ENCODE measurements at regions not wholly inside any gene's neighbourhood (a gene's known extent, or its start where the extent isn't known, plus 50 kb on each side); places are given as distances from the start of the nearest gene placed in this dataset.

- H3K4me3 ChIP-seq (ENCODE audit: low read length): no peak overlapping the region
- TF ChIP-seq CTCF (conservative IDR thresholded peaks at IDR 0.05; ENCODE audit: low read depth, low read length): no peak
- no peak for DNase-seq (ENCODE audit: low read depth)
These were observed 75.2 kb upstream of the C3orf80 start for GRCh38 chr3:160150066-160150465.

DNA sequence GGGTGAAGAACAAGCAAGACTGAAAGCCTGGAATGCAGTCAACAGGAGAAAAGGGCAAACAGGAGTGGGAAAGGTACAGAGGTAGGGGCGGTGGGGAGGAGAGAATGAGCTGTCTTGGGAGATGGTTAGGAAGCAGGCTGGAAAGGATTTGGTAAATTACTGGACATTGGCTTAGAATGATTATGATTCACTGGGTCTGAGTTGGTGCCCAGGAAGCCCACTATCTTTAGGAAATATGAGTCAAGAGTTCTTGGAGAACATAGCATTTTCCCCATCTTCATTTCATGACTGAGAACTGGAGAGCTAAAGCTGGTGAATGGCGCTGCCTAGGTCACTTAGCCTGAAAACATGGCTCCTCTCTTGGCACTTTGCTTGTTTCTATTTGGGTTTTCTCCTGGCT is 74.7 kb upstream of the C3orf80 start:
- DNase-seq (ENCODE audit: low read depth): no peak
- H3K4me3 ChIP-seq (ENCODE audit: low read length): no peak overlapping the region
- no peak for TF ChIP-seq CTCF (conservative IDR thresholded peaks at IDR 0.05; ENCODE audit: low read depth, low read length)

DNA sequence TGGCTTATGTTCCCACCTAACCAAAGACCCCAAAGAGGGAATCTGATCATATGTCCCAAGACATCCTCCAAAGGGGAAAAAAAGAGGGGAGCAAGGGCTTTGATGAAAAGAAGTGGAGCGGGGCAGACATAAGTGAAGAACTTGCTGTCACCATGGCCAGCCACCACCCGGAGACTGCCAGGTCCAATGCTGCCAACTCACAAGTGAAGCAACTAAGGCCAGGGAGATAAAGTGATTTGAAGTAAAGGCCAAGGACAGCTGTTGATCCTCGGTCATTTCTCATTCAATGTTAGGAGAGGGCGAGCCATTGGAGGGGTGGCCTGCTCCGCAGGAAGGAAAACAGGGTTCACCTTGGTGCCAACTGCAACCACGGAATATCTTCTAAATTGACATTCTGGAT is 72.6 kb upstream of the C3orf80 start:
- TF ChIP-seq CTCF (conservative IDR thresholded peaks at IDR 0.05; ENCODE audit: low read depth, low read length): no peak
- DNase-seq (ENCODE audit: low read depth): no peak
- H3K4me3 ChIP-seq (ENCODE audit: low read length): no peak overlapping the region

DNA sequence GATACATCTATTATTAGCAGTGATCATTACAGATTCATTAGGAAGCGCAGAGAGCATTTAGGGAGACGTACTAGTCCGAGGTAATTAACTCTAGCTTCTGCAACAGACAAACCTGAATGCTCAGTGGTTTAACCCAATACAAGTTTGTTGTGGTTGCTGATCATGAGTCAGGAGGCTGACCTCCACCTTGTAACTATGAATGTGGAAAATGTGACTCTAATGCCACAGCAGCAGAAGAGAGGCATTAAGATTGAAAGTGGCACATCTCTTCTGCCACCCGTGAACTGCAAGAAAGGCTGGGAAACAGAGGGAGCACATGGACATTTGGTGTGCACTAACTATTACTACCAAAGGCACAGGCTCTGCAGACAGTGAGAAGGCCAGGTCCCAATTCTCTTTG is 71.2 kb upstream of the C3orf80 start:
- H3K4me3 ChIP-seq (ENCODE audit: low read length): no peak overlapping the region
- DNase-seq (ENCODE audit: low read depth): peak; percentile 64
- no peak for TF ChIP-seq CTCF (conservative IDR thresholded peaks at IDR 0.05; ENCODE audit: low read depth, low read length)

DNA sequence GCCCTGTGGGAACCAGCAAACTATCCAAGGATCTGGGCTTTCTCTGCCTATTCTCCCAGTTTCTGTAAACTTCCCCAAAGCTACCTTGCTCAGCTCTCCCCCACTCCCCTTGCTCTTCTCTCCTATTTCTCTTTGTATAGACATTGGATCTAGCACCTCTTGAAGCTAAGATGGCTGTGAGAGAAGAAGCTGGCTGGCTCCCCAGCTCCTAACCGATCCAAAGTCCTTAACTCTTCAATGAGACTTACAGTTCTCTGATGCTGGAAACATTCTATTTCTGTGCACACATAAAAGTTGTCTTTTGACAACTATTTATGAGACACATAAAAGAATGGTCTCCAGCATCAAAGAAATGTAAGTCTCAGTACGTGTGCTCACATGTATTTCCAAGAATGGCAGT is 70.6 kb upstream of the C3orf80 start:
- H3K4me3 ChIP-seq (ENCODE audit: low read length): no peak overlapping the region
- DNase-seq (ENCODE audit: low read depth): no peak
- TF ChIP-seq CTCF (conservative IDR thresholded peaks at IDR 0.05; ENCODE audit: low read depth, low read length): no peak

DNA sequence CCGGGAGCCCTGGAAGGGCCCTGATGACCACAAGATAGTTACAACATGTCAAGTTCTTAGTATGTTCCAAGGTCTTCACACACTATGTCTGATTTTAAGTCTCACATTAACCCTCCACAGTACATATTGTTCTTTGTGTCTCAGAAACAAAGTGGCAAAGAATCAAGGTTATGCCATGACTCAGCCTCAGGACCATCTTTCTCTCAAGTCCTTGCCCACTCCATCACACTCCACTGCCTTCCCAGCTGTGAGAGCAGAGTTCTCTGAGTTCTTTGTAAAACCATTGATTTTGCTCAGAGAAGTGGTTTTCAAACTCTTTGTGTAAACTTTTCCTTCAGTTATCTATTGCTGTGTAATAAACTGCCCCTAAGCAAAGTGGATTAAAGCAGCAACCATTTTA is 67.9 kb upstream of the C3orf80 start:
- DNase-seq (ENCODE audit: low read depth): no peak
- TF ChIP-seq CTCF (conservative IDR thresholded peaks at IDR 0.05; ENCODE audit: low read depth, low read length): no peak
- H3K4me3 ChIP-seq (ENCODE audit: low read length): no peak overlapping the region

- DNase-seq (ENCODE audit: low read depth): no peak
- no peak overlapping the region for H3K4me3 ChIP-seq (ENCODE audit: low read length)
- no peak for TF ChIP-seq CTCF (conservative IDR thresholded peaks at IDR 0.05; ENCODE audit: low read depth, low read length)
These were observed 65.9 kb upstream of the C3orf80 start for GRCh38 chr3:160159341-160159740.
